GM10248 (cell line): ENCODE measurements at regions not wholly inside any gene's neighbourhood (a gene's known extent, or its start where the extent isn't known, plus 50 kb on each side); places are given as distances from the start of the nearest gene placed in this dataset.

Experiments used
- CTCF ChIA-PET: fragments of 300-600 bp; sonication (Branson Sonifier 250); formaldehyde crosslinking; extraction: SDS; loops from one replicate; lab custom pipeline; 2021; ENCODE audit warnings: antibody characterized with exemption; lab: Yijun Ruan, JAX
- POLR2A ChIA-PET: fragments of 350-650 bp; sonication (Branson Sonifier 250); formaldehyde crosslinking; extraction: SDS; loops from one replicate; lab custom pipeline; 2020; ENCODE audit warnings: antibody characterized with exemption; lab: Yijun Ruan, JAX
- DNase-seq: peaks from one replicate; pipeline ENCODE4 v3.0.0; 2012; ENCODE audit errors: extremely low spot score
- CTCF ChIP-seq: IDR thresholded peaks from 2 replicates; pipeline ENCODE4 v1.5.1; 2012; ENCODE audit warnings: mild to moderate bottlenecking, low read depth; ENCODE audit errors: extremely low read depth, missing control alignments, control extremely low read depth

DNA sequence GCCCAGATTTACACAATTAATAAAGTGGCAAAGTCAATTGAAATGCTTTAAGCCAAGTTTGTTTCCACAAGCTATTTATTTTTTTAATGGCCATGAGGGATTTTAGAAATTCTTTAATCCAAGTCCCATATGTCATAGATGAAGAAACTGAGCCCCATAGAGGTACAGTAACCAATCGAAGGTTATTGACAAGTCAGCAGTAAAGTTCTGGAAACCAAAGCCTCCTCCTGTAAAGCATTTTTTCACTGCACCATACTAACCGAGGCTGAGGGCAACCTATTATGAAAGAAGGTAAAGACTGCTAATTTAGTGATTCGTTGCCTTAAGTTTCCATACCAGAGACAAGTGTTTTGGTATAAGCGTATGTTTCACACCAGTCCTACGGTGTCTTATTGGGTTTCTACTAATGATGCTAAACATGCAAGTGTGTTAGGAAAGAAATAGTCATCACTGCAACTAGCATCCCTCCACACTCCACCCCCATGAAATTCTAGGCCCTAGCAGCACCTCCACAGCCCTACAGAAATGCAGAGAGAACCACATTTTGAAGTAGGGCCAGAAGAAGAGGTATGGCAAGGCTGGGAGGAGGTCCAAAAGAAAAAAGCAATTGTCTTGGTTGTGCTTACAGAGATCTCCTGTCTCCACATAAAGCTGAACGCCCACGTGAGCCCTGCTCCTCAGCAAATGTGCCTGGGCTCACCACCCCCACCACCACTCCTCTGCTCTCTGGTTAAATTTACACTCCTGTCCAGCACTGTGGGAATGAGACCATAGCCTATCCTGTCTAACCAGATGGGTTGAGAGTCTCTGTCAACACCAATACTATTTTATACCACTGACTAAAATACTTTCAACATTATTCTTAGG is 271.1 kb upstream of the G2E3 start:
- no peak for DNase-seq
- ChIA-PET CTCF (interaction anchor here (1.4 to 10.6 kb wide), 2 partner anchors 10 to 16 kb away, joined by 3 to 98 read pairs; no protein-coding TSS in a partner anchor), POLR2A (no interaction called here)
- TF ChIP-seq CTCF: no peak

- CTCF ChIA-PET: interaction anchor here (2.2 kb wide), 1 partner anchor 19 kb away, joined by 6 read pairs; no protein-coding TSS in a partner anchor
Measured at GRCh38 chr14:30290001-30290400, 269.0 kb upstream of the G2E3 start.

DNA sequence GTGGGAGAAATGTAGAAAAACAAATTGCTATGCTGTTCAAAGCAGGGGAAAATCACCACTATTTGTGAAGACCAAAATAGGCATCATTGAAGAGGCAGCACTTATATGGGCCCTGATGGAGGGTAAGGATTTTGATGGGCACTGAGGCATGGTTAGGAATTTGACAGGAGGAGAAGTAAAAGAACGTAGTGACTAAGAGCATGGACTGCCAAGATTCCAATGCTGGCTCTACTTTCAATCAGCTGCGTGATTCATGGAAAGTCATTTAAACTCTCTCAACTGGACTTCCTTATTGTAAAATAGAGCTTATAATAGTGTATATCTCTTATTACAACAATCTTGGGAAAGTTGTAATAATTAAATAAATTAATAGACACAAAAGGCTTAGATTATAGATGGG is 267.7 kb upstream of the G2E3 start:
- DNase-seq: no peak
- TF ChIP-seq CTCF: no peak
- ChIA-PET CTCF (interaction anchor here (2.0 to 2.2 kb wide), 2 partner anchors 10 to 21 kb away, joined by 6 read pairs; no protein-coding TSS in a partner anchor), POLR2A (no interaction called here)

More at GRCh38 chr14:30290001-30290400, 269.0 kb upstream of the G2E3 start:
- POLR2A ChIA-PET: no interaction called here
- TF ChIP-seq CTCF: no peak
- DNase-seq: no peak

- no peak for DNase-seq
- POLR2A ChIA-PET: no interaction called here
- no peak for TF ChIP-seq CTCF
- CTCF ChIA-PET: interaction anchor here (0.9 to 3.2 kb wide), 4 partner anchors 9 to 21 kb away, joined by 3 to 15 read pairs (median 8); no protein-coding TSS in a partner anchor
Measured at GRCh38 chr14:30292541-30292940, 266.4 kb upstream of the G2E3 start.

- ChIA-PET CTCF (no interaction called here), POLR2A (no interaction called here)
- no peak for DNase-seq
- TF ChIP-seq CTCF: no peak
Measured at GRCh38 chr14:30295980-30296379, 263.0 kb upstream of the G2E3 start.

- DNase-seq: no peak
- TF ChIP-seq CTCF: no peak
- POLR2A ChIA-PET: no interaction called here
- CTCF ChIA-PET: interaction anchor here (1.4 to 3.0 kb wide), 2 partner anchors 13 to 26 kb away, joined by 4 to 11 read pairs; no protein-coding TSS in a partner anchor
Measured at GRCh38 chr14:30296931-30297405, 262.0 kb upstream of the G2E3 start.
